Panc1 (cell line): ENCODE measurements at regions not wholly inside any gene's neighbourhood (a gene's known extent, or its start where the extent isn't known, plus 50 kb on each side); places are given as distances from the start of the nearest gene placed in this dataset.

Experiments
- ATAC-seq: fragments of 200-7000 bp; cut with Tn5 transposase; 2 replicates; pipeline ENCODE4 v1.9.1; 2020; ENCODE audit warnings: mild to moderate bottlenecking, moderate library complexity
- BruUV-seq: library from RNA; stranded (reverse); fragments of 400-500 nt; replicated peaks from 2 replicates; lab custom pipeline; 2021; lab: Mats Ljungman, UMichigan
- CTCF ChIA-PET: fragments of 300-600 bp; sonication (Branson Sonifier 250); formaldehyde crosslinking; loops from one replicate; lab custom pipeline; 2022; ENCODE audit warnings: antibody characterized with exemption; lab: Charles Lee
- POLR2A ChIA-PET: fragments of 300-600 bp; sonication (Branson Sonifier 250); formaldehyde crosslinking; loops from one replicate; lab custom pipeline; 2022; ENCODE audit warnings: antibody characterized with exemption; lab: Charles Lee
- DNase-seq: peaks from one replicate; pipeline ENCODE4 v3.0.0-alpha.2; 2010; ENCODE audit warnings: low read depth, low spot score
- H3K27ac ChIP-seq: 2 replicates; pipeline ENCODE4 v1.5.1; 2011; ENCODE audit warnings: mild to moderate bottlenecking, low read length, inconsistent platforms
- H3K27me3 ChIP-seq: fragments of 200-500 bp; sonication (Bioruptor generic); 2 replicates; pipeline ENCODE4 v1.6.0; 2014; ENCODE audit warnings: low read length, inconsistent platforms; ENCODE audit not compliant: control insufficient read depth, insufficient read depth
- H3K36me3 ChIP-seq: fragments of 200-500 bp; sonication (Bioruptor generic); 2 replicates; pipeline ENCODE4 v1.5.1; 2014; ENCODE audit warnings: inconsistent platforms, mild to moderate bottlenecking, low read length, moderate library complexity; ENCODE audit not compliant: control insufficient read depth, insufficient read depth
- H3K4me1 ChIP-seq: 2 replicates; pipeline ENCODE4 v1.5.1; 2011; ENCODE audit warnings: inconsistent platforms, mild to moderate bottlenecking, low read length, moderate library complexity; ENCODE audit not compliant: control insufficient read depth, insufficient read depth
- H3K4me3 ChIP-seq, 2 experiments: 2 replicates each; pipeline ENCODE4 v1.5.1; 2011 to 2012; ENCODE audit warnings: low read depth in 2 of 2, low read length in 2 of 2, mild to moderate bottlenecking in 2 of 2, inconsistent platforms in 1 of 2, moderate library complexity in 1 of 2
- H3K9me3 ChIP-seq: fragments of 200-500 bp; sonication (Bioruptor generic); 2 replicates; pipeline ENCODE4 v1.5.1; 2014; ENCODE audit warnings: low read depth, mild to moderate bottlenecking, inconsistent platforms, low read length, moderate library complexity; ENCODE audit not compliant: control insufficient read depth, insufficient read depth
- CTCF ChIP-seq: fragments of 450-650 bp; IDR thresholded peaks from 2 replicates; pipeline ENCODE4 v1.5.1; 2017; ENCODE audit warnings: mild to moderate bottlenecking
- POLR2AphosphoS5 ChIP-seq: IDR thresholded peaks from 2 replicates; pipeline ENCODE4 v1.6.1; 2012; ENCODE audit warnings: mild to moderate bottlenecking, low read depth, low read length, moderate library complexity
- REST ChIP-seq, 2 experiments: IDR thresholded peaks; 2 replicates each; pipeline ENCODE4 v1.6.1; 2011 to 2012; ENCODE audit warnings: low read depth in 2 of 2, control low read depth in 1 of 2, low read length in 1 of 2, mild to moderate bottlenecking in 1 of 2, moderate library complexity in 1 of 2; ENCODE audit not compliant: insufficient read depth in 1 of 2
- SIN3A ChIP-seq: IDR thresholded peaks from 2 replicates; pipeline ENCODE4 v1.6.1; 2012; ENCODE audit warnings: low read depth, mild to moderate bottlenecking, low read length, moderate library complexity, borderline replicate concordance; ENCODE audit not compliant: insufficient read depth
- TCF7L2 ChIP-seq: IDR thresholded peaks from 2 replicates; pipeline ENCODE4 v1.6.1; 2011; ENCODE audit warnings: mild to moderate bottlenecking, low read depth, low read length, inconsistent platforms
- in situ Hi-C: cut with HindIII; loops from 2 replicates; pipeline ENCODE4 v1.10.0; 2016; ENCODE audit warnings: low sequenced_read_pairs, low pct_unique_long_range_greater_than_20kb
- intact Hi-C: fragments of 100-400 bp; cut with micrococcal nuclease; formaldehyde crosslinking; loops from one replicate; pipeline ENCODE4 v1.10.0; 2022; ENCODE audit not compliant: unreplicated experiment

- no peak overlapping the region for H3K27ac ChIP-seq
- no peak for ATAC-seq
- no peak for TF ChIP-seq SIN3A
- no peak overlapping the region for H3K4me3 ChIP-seq
- in situ Hi-C loops (no loop called here), intact Hi-C loops (no loop called here)
- no peaks in the 10 kb centered on the region for H3K4me1 ChIP-seq
- H3K9me3 ChIP-seq = no peaks in the 10 kb centered on the region
- ChIA-PET POLR2A (no interaction called here), CTCF (no interaction called here)
- BruUV-seq = no TSS peak
- no peak for DNase-seq
- H3K36me3 ChIP-seq = no peaks in the 10 kb centered on the region
- H3K27me3 ChIP-seq = no peaks in the 10 kb centered on the region
These were observed 517.1 kb downstream of the ZNF608 start for GRCh38 chr5:124229352-124229751.

- Histone ChIP-seq H3K36me3 (no peaks in the 10 kb centered on the region), H3K4me3 (no peak overlapping the region), H3K27ac (no peak overlapping the region), H3K9me3 (no peaks in the 10 kb centered on the region), H3K4me1 (no peaks in the 10 kb centered on the region), H3K27me3 (no peaks in the 10 kb centered on the region)
- no peak for DNase-seq
- TF ChIP-seq REST (IDR thresholded peaks at IDR 0.05; ENCODE audit: insufficient read depth in 1 of 2, low read depth in 2 of 2, low read length in 1 of 2) (no peak), CTCF (no peak), TCF7L2 (no peak), SIN3A (no peak), POLR2AphosphoS5 (no peak)
- ChIA-PET CTCF (no interaction called here), POLR2A (no interaction called here)
- no TSS peak for BruUV-seq
- ATAC-seq = no peak
- in situ Hi-C loops = no loop called here
- intact Hi-C loops = no loop called here
These were observed 518.5 kb downstream of the ZNF608 start for GRCh38 chr5:124227914-124228313.

GRCh38 chr5:124220418-124220817 lies 526.0 kb downstream of the ZNF608 start:
- Histone ChIP-seq H3K36me3 (no peaks in the 10 kb centered on the region), H3K4me3 (no peak overlapping the region), H3K27me3 (no peaks in the 10 kb centered on the region), H3K27ac (no peak overlapping the region), H3K4me1 (no peaks in the 10 kb centered on the region), H3K9me3 (peaks cover 3% of the 10 kb centered on the region; the same call in 1 of the 2 replicates)
- CTCF ChIA-PET = no interaction called here
- TF ChIP-seq POLR2AphosphoS5 (no peak), TCF7L2 (no peak), SIN3A (no peak), CTCF (no peak), REST (IDR thresholded peaks at IDR 0.05; ENCODE audit: insufficient read depth in 1 of 2, low read depth in 2 of 2, low read length in 1 of 2) (no peak)
- intact Hi-C loops = no loop called here
- DNase-seq (no peak), ATAC-seq (no peak)
- BruUV-seq = no TSS peak
- POLR2A ChIA-PET = no interaction called here
- in situ Hi-C loops = no loop called here
